Brain microvascular endothelial cell (primary cell): ENCODE measurements at regions not wholly inside any gene's neighbourhood (a gene's known extent, or its start where the extent isn't known, plus 50 kb on each side); places are given as distances from the start of the nearest gene placed in this dataset.

Source experiments
- DNase-seq: peaks from one replicate; pipeline ENCODE4 v3.0.0-alpha.2; 2020
- H3K27ac ChIP-seq: fragments of 250-450 bp; sonication (Bioruptor Pico); 2 replicates; pipeline ENCODE4 v1.5.1; 2020; ENCODE audit warnings: mild to moderate bottlenecking, moderate library complexity
- H3K27me3 ChIP-seq: fragments of 250-450 bp; sonication (Bioruptor Pico); replicated peaks from 2 replicates; pipeline ENCODE4 v1.5.1; 2020; ENCODE audit warnings: mild to moderate bottlenecking
- H3K36me3 ChIP-seq: fragments of 250-450 bp; sonication (Bioruptor Pico); replicated peaks from 2 replicates; pipeline ENCODE4 v1.5.1; 2020; ENCODE audit warnings: mild to moderate bottlenecking
- H3K4me3 ChIP-seq: 2 replicates; pipeline ENCODE4 v1.5.1; 2011; ENCODE audit warnings: low read depth, mild to moderate bottlenecking, control low read depth, low read length, moderate library complexity
- in situ Hi-C: cut with HindIII; loops from 2 replicates; pipeline ENCODE4 v1.10.0; 2017; ENCODE audit warnings: low sequenced_read_pairs, low pct_ligation_motif_present
- TF ChIP-seq, protein P1 (sequence below): IDR thresholded peaks from 2 replicates; pipeline ENCODE4 v1.5.1; 2011; ENCODE audit warnings: low read depth, mild to moderate bottlenecking, moderate library complexity, low read length, control low read depth, inconsistent platforms; ENCODE audit errors: missing control alignments

DNA sequence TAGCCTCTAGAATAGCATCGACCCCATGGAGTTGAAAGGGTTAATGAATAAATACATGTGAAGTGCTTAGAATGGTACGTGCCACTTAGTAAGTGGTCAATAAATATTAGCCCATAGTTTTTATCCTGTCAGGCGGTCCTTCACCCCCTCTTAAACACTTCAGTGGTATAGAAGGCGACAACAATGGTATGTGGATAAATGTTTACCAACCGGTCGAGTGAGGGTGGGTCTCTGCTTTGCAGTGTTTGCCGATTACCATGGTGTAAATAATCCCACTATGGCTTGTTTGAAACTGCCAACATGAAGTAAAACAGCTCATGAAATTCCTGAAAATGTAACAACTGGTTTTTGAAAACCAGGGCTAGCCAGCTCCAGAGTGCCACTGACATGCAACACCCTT lies 541.2 kb downstream of the BUD13 start:
- in situ Hi-C loops = no loop called here
- no peak for DNase-seq
- TF ChIP-seq, protein P1, sequence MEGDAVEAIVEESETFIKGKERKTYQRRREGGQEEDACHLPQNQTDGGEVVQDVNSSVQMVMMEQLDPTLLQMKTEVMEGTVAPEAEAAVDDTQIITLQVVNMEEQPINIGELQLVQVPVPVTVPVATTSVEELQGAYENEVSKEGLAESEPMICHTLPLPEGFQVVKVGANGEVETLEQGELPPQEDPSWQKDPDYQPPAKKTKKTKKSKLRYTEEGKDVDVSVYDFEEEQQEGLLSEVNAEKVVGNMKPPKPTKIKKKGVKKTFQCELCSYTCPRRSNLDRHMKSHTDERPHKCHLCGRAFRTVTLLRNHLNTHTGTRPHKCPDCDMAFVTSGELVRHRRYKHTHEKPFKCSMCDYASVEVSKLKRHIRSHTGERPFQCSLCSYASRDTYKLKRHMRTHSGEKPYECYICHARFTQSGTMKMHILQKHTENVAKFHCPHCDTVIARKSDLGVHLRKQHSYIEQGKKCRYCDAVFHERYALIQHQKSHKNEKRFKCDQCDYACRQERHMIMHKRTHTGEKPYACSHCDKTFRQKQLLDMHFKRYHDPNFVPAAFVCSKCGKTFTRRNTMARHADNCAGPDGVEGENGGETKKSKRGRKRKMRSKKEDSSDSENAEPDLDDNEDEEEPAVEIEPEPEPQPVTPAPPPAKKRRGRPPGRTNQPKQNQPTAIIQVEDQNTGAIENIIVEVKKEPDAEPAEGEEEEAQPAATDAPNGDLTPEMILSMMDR = no peak
- no peak overlapping the region for H3K4me3 ChIP-seq
- H3K27ac ChIP-seq = no peak overlapping the region
- no peaks in the 10 kb centered on the region for H3K27me3 ChIP-seq
- H3K36me3 ChIP-seq = no peaks in the 10 kb centered on the region

GRCh38 chr11:116230438-116230837 lies 542.3 kb downstream of the BUD13 start:
- Histone ChIP-seq H3K27ac (no peak overlapping the region), H3K36me3 (no peaks in the 10 kb centered on the region), H3K27me3 (no peaks in the 10 kb centered on the region), H3K4me3 (no peak overlapping the region)
- DNase-seq = no peak
- in situ Hi-C loops = no loop called here
- TF ChIP-seq, protein P1 = no peak

GRCh38 chr11:116229236-116229970 lies 543.4 kb downstream of the BUD13 start:
- in situ Hi-C loops = no loop called here
- TF ChIP-seq, protein P1 = no peak
- DNase-seq = no peak
- no peak overlapping the region for H3K27ac ChIP-seq
- no peaks in the 10 kb centered on the region for H3K27me3 ChIP-seq
- no peaks in the 10 kb centered on the region for H3K36me3 ChIP-seq
- no peak overlapping the region for H3K4me3 ChIP-seq

- in situ Hi-C loops = no loop called here
- H3K36me3 ChIP-seq = no peaks in the 10 kb centered on the region
- TF ChIP-seq, protein P1 = no peak
Measured at GRCh38 chr11:116226731-116227130, 546.1 kb downstream of the BUD13 start.

GRCh38 chr11:116225784-116226585 lies 546.8 kb downstream of the BUD13 start:
- in situ Hi-C loops = no loop called here
- H3K4me3 ChIP-seq = no peak overlapping the region
- H3K27me3 ChIP-seq = no peaks in the 10 kb centered on the region
- H3K36me3 ChIP-seq = no peaks in the 10 kb centered on the region
- TF ChIP-seq, protein P1 = no peak
- DNase-seq = no peak
- H3K27ac ChIP-seq = no peak overlapping the region

More at GRCh38 chr11:116226731-116227130, 546.1 kb downstream of the BUD13 start:
- no peak overlapping the region for H3K27ac ChIP-seq
- no peaks in the 10 kb centered on the region for H3K27me3 ChIP-seq
- DNase-seq = no peak
- H3K4me3 ChIP-seq = no peak overlapping the region
